Fibroblast of the aortic adventitia (primary cell): ENCODE measurements at regions not wholly inside any gene's neighbourhood (a gene's known extent, or its start where the extent isn't known, plus 50 kb on each side); places are given as distances from the start of the nearest gene placed in this dataset.
"Not testable (repeated sequence)": the region's sequence is repeated elsewhere in the genome, so short reads cannot be mapped to it uniquely, and the experiment has no call there.

ENCODE experiments used
- DNase-seq: peaks from one replicate; pipeline ENCODE4 v3.0.0-alpha.2; 2010; ENCODE audit warnings: low read depth
- H3K4me3 ChIP-seq: 2 replicates; pipeline ENCODE4 v1.5.1; 2011; ENCODE audit warnings: low read depth, mild to moderate bottlenecking, control low read depth, low read length, moderate library complexity
- CTCF ChIP-seq: IDR thresholded peaks from 2 replicates; pipeline ENCODE4 v1.5.1; 2011; ENCODE audit warnings: mild to moderate bottlenecking, low read length, control low read depth, inconsistent platforms; ENCODE audit not compliant: insufficient read depth

DNA sequence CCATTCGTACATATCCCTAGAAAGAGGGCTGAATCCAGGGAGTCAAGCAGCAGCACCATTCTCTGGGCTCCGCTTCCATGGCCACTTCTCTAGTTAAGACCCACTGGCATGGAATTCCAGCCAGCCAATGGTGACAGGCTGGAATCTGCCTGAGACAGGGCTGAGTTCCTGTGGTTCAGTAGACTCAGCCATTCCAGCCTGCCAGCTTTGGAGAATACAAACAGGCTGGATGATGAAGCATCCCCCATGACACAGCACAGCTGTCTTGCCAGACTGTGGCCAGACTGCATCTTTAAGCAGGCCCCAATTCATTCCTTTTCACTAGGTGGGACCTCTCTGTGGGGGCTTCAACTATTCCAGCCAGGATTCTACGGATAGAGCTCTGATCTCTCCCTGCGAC is 329.6 kb downstream of the XPNPEP1 start:
- TF ChIP-seq CTCF = no peak
- DNase-seq = no peak
- no peak overlapping the region for H3K4me3 ChIP-seq

- H3K4me3 ChIP-seq = no peak overlapping the region
- DNase-seq = no peak
- no peak for TF ChIP-seq CTCF
Observed at GRCh38 chr10:109592391-109592790, 330.9 kb downstream of the XPNPEP1 start.

DNA sequence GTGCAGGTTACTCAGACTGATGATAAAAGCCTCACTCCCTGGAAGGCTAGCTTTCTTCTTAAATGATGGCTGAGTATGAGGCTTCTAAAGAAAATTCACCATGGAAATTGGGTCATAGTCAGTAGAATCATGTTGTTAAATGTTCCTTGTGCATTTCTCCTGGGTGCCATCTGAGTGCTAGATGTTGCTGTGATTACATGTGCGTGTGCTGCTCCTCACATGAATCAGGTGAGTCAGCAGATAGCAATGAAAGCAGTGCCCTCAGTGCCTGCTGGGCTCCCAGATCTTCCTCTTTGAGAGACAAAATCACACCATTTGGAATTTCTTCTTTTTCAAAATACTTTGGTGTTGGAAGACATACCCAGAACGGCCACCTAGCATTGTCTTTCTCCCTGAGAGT is 331.7 kb downstream of the XPNPEP1 start:
- no peak for DNase-seq
- H3K4me3 ChIP-seq = no peak overlapping the region
- TF ChIP-seq CTCF = no peak

GRCh38 chr10:109588259-109588658 is 335.1 kb downstream of the XPNPEP1 start:
- no peak overlapping the region for H3K4me3 ChIP-seq
- no peak for TF ChIP-seq CTCF
- DNase-seq = no peak

DNA sequence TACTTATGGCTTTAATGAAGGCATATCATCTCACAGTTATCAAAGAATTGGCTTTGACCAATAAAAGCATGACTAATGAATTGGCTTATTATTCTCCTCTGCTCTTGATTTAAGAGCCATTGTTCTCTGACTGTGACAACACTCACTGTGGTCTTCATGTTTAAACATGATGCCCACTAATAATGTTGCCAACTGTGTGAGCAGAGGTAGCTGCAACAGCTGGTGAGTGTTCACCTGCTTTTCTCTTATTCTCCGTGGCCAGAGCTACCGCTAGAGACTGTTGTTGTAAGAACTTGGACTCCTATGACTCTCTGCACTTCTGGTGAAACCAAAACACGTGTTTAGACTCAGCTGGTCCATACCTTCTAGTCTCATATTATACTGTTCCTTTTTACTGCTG is 335.9 kb downstream of the XPNPEP1 start:
- no peak for TF ChIP-seq CTCF
- DNase-seq = no peak
- H3K4me3 ChIP-seq = no peak overlapping the region

DNA sequence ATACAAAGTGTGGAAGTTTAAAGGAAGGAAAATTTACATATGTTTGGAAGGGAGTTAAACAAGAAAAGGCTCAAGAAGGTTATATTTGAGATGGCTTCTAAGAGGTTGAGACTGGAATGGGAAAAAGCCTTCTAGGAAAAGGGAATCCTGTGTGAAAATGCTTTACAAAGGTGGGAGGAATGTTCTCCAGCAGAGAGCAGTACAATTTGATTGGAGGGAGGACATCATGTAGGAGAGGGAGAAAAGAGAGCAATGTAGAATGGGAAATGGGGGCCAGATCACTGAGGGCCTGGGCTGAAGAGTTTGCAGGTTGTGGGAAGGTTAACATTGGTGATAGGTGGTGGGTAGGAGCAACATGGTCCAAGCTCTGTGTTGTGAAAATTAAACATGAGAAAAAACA is 366.9 kb downstream of the XPNPEP1 start:
- no peak for TF ChIP-seq CTCF
- no peak for DNase-seq
- H3K4me3 ChIP-seq = no peak overlapping the region

GRCh38 chr10:109542050-109542603 is 381.2 kb downstream of the XPNPEP1 start:
- DNase-seq, H3K4me3 ChIP-seq: not testable (repeated sequence)

DNA sequence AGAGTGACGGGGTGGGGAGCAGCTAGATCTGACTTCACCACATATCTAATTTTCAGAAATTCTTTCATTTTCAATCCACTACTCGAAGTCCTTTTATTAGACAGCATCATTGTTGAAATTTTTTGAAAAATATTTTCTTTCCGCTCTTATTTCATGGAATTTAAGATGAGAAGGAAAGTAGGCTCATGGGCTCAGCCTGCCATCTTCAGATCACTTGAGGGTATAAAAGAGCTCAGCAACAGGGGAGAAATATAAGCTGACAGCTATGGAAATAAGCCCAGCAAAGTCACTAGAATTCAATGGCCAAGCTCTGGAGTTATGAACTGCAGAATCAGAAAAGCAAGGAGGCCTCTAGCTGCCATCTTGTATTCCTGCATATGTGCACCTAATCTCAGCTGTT is 389.1 kb downstream of the XPNPEP1 start:
- DNase-seq = peak; percentile 1
- TF ChIP-seq CTCF = no peak

More for the DNA sequence above, 389.1 kb downstream of the XPNPEP1 start:
- H3K4me3 ChIP-seq = no peak overlapping the region
